NCI-H2029 treated with DMSO at 0.1 percent for 48 hours (cell line): ENCODE measurements at regions not wholly inside any gene's neighbourhood (a gene's known extent, or its start where the extent isn't known, plus 50 kb on each side); places are given as distances from the start of the nearest gene placed in this dataset.

Experiments used
- DNase-seq: peaks from one replicate; lab custom pipeline; 2025; lab: John Stamatoyannopoulos, UW

- no peak for DNase-seq
These were observed 237.1 kb upstream of the PROK2 start for GRCh38 chr3:72022027-72022426.

DNA sequence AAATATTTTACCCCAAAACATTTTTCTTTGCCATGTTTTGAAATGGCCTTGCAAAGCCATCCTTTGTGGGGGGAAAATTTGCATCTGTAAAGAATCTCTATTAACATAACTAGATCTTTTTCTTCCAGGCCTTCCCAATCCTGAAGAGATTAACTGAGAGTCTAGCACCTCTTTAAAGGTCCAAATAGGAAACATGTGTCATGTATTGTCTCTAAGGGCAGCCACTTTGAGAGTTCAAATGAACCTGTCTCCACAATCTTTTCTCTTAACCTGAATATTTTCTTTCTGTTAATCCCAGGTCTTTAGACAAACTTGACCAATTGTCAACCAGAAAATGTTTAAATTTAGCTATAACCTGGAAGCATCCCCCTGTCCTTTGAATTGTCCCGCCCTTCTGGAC lies 236.6 kb upstream of the PROK2 start:
- no peak for DNase-seq

GRCh38 chr3:72018343-72018984 lies 233.5 kb upstream of the PROK2 start:
- no peak for DNase-seq

GRCh38 chr3:72017935-72018334 lies 233.0 kb upstream of the PROK2 start:
- no peak for DNase-seq

- DNase-seq = no peak
These were observed 232.4 kb upstream of the PROK2 start for GRCh38 chr3:72017311-72017710.

GRCh38 chr3:72015463-72015862 lies 230.5 kb upstream of the PROK2 start:
- DNase-seq = no peak

GRCh38 chr3:72013084-72013483 lies 228.1 kb upstream of the PROK2 start:
- DNase-seq = no peak

GRCh38 chr3:72012363-72012762 lies 227.4 kb upstream of the PROK2 start:
- DNase-seq = no peak

DNA sequence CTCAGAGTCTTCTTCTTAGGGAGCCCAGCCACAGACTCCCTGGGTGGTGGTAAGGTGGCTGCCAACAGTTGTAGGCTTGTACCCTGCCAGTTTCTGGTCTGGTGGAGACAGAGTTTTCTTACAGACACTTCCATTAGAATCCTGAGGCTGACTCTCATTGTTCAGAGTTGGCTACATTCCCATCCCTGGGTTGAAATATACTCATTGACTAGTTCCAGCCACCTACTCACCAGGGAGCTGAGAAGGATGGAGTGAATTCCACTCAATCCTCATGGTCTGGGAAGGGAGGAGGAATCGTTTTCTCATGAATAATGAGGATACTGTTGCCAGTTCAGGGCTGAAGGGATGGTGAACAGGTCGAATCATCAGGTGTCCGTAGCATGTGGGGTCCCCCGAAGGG lies 226.5 kb upstream of the PROK2 start:
- no peak for DNase-seq

DNA sequence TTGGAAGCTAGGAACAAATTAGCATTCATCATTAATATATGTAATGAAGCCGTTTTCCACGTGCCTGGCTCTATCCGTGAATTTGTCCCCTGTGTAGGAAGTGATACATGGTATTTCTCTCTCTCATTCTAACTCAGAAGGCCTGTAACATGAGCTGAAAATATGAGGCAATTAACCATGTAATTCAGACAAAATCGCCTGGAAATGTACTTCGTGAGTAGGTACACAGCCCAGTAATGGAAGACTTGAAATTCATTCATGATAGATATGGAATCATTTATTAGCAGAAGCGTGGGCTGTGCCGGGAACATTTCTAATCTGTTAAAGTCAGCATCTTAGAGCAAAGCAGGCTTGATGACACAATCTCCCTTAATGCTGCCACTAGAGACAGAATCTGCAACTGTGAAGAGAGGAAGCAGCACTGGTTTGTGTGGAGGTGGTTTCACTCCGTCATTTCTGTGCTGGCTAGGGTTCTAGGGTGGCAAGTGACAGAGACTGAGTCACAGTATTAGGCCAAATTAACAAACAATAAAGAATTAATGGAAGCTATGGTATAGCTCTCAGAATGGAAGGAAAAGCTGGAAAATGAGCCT lies 225.0 kb upstream of the PROK2 start:
- no peak for DNase-seq

DNA sequence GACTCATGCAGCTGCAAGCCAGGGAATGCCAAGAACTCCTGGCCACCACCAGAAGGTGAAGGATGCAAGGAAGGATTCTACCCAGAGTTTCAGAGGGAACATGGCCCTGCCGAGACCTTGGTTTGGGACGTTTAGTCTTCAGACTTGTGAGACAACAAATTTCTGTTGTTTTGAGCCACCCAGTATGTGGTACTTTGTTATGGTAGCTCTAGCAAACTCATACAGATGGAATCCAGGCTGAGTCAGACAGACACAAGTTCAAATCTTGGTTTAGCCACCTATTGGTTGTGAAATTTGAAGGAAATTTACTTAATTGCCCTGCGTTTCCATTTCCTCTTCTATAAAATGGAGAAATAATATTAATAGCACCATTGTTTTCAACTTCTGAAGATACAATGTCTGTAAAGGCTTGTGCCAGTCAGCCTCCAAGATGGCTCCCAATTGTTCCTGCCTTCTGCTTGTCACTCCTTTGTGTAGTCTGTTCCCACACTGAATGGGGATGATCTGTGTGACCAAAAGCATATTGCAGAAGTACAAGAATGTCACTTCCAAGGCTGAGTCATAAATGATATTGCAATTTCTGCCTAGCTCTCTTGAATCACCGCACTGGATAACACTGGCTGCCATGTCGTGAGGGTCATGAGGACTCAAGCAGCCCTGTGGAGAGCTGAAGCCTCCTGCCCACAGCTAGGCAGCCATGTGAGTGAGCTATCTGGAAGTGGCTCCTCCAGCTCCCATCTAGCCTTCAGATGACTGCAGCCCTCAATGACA lies 223.5 kb upstream of the PROK2 start:
- no peak for DNase-seq

DNA sequence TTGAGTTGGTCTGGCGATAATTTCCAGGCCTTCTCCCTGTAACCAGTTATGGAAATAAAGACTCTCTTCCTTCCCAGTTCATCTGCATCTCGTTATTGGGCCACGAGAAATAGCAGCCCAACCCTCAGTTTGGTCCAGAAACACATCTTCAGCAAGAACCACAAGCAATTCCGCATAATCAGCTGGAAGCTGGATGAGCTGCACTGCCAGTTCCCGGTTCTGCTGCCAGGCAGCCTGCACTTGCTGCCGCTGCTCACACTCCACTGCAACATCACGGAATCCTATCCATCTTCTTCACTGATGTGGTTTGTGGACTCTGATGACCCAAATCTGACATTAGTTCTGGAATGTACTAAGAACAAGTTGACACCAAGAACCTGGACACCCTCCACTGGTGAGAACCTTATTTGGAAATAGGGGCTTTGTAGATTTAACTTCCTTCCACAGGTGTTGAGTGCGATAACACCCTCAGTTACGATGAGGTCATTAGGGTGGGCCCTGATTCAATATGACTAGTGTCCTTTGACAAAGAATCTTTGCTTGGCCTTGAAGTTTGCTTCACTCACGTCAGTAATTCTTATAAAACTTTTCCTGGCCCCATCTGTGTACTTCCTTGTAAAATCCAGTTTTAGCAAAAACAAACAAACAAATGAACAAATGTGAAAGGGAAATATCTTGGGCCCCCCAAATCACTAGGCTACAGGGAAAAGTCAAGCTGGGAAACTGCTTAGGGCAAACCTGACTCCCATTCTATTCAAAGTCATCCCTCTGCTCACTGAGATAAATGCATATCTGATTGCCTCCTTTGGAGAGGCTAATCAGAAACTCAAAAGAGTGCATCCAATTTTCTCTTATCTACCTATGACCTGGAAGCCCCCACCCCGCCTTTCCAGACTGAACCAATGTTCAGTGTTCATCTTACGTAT lies 221.9 kb upstream of the PROK2 start:
- DNase-seq = no peak

GRCh38 chr3:72004749-72005292 lies 219.9 kb upstream of the PROK2 start:
- no peak for DNase-seq

DNA sequence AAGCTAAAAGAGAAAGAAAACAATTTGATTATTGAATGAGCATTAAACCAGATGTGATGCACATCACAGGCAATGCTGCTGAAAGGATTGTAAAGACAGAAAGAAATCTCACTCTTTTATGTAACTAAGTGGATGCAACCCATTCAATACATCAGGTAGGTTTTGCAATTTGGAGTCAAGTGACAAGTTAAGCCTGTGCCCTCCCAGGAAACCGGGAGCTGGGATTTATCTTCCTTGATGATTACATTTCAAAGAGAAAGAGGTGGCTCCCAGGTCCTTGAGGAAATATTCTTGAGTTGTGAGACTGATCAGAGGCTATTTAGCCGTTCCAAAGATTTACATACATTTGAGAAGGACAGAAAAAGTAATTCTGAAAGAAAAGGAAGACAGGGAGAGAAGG lies 219.0 kb upstream of the PROK2 start:
- no peak for DNase-seq

- no peak for DNase-seq
These were observed 216.8 kb upstream of the PROK2 start for GRCh38 chr3:72001758-72002157.

GRCh38 chr3:71998995-71999673 lies 214.2 kb upstream of the PROK2 start:
- DNase-seq = no peak

GRCh38 chr3:71997066-71997653 lies 212.2 kb upstream of the PROK2 start:
- DNase-seq = no peak

DNA sequence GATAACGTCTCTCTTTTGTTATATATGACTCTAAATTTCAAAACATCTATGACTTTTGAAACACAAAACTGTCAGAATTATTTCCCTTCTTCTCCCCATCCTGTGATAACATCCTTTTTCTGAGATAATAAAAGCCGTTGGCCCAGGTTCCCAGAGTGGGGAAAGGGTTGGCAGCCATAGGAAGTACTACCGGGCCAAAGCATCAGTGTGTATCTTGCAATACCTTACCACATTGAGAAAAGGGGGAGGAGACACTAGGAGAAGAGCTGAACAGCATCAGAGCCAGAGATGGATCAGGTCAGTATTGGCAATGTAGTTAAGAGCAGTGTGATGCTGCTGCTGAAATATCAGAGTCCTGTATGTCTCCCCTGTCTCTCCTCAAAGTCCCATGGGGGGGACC lies 210.0 kb upstream of the PROK2 start:
- no peak for DNase-seq

DNA sequence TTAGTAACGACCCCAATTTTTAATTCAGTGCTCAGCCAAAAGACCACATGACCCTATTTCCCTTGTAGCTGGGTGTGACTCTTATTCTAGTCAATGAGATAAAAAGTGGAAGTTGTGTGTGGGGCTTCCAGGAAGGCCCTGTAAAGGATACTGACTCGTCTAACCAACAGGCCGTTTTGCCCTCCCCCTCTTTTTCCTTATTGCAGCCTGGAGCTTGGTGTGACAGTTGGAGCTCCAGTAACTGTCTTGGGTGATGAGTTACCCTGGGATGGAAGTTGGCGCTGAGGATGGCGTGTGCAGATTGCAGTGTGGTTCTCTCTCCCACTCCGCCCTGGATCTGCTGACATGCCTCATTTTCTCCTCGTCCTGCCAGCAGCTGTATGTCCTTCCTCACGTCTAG lies 209.3 kb upstream of the PROK2 start:
- no peak for DNase-seq

DNA sequence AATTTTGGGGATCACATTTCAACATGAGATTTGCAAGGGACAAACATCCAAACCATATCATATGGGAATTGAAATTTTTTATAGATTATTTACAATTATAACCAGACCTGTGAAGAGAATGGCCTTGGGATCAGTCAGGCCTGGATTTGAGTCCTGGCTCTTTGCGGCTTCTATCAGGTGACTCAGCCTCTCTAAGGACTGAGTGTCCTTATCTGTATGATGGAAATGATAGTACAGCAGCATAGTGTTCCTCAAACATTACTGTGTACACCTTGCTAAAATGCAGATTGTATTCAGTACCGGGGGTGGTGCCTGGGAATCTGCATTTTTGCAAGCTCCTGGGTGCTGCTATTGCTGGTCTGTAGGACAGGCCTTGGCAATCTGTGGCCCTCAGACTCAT lies 206.7 kb upstream of the PROK2 start:
- DNase-seq = no peak

DNA sequence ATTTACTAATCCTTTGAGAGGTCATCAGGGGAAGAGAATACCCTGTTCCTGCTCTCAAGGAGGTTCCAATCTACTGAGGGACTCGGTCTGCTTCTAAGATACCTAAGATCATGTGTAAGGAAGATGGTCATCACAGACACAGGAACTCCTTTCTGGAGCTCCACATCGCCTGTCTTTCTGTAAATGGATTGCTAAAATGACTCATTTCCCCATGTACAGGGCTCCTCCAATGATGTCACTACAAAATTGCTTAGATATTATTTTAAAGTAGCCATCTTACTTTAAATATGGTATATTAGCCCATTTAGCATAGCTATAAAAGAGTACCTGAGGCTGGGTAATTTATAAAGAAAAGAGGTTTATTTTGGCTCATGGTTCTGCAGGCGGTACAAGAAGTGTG lies 206.1 kb upstream of the PROK2 start:
- no peak for DNase-seq
